ENCODE measurements at regions not wholly inside any gene's neighbourhood (a gene's known extent, or its start where the extent isn't known, plus 50 kb on each side); places are given as distances from the start of the nearest gene placed in this dataset.
A peak's percentile ranks its signal among the peaks of the same experiment; 100 is the strongest.

- no peak for DNase-seq (ENCODE audit: low read depth)
Observed at GRCh38 chr17:13353590-13353989, 248.1 kb downstream of the HS3ST3A1 start.

GRCh38 chr17:13352747-13353415, 248.8 kb downstream of the HS3ST3A1 start:
- DNase-seq (ENCODE audit: low read depth) = no peak

- DNase-seq (ENCODE audit: low read depth) = no peak
Observed at GRCh38 chr17:13351046-13351445, 250.7 kb downstream of the HS3ST3A1 start.

DNA sequence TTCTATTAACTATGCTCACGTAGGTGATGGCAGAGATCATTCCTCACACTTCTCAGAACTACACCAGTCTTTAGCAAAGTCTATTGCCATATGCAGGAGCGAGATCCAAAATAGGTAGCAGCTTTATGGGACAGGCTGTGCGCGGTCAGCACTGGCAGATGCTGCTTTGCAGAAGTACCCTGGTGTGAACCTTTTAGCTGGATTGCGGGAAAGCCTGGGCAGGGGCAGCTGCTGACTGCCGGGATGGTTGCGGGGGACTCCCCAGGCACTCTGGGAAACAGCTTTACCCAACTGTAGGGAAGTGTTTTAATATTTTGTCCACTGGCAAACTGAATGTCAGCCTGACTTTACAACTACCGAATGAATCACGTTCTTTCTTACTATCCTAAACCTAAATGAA, 251.3 kb downstream of the HS3ST3A1 start:
- DNase-seq (ENCODE audit: low read depth) = no peak

DNA sequence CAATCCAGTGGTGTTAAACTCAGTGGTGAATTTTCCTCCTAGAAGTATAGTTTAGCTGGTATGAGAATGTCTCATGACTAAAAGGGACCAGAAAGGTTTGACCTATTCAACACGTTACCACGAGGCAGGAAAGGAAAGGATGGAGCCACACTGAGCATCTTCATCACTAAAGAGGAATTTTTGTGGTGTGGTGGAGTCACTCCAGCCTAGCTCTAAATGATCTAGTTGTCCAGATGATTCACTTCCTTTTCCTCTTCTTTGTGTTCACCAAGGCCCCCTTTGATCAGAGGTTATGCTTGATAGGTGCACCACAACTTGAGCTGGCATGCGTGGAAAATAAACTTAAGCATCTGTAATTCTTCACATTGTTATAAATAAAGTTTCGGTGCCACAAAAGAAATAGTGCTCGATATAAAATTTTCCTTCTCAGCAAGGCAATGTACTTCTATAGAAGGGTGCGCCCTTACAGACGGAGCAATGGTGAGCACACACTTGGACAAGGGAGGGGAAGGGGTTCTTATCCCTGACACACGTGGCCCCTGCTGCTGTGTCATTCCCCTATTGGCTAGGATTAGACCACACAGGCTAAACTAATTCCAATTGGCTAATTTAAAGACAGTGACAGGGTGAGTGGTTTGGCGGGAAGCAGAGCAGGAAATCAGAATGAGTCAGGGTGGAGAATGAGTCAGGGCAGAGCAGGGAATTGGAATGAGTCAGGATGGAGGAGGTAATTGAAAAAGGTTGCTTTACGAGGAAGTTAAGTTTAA, 254.6 kb downstream of the HS3ST3A1 start:
- peak; percentile 98 for DNase-seq (ENCODE audit: low read depth)

DNA sequence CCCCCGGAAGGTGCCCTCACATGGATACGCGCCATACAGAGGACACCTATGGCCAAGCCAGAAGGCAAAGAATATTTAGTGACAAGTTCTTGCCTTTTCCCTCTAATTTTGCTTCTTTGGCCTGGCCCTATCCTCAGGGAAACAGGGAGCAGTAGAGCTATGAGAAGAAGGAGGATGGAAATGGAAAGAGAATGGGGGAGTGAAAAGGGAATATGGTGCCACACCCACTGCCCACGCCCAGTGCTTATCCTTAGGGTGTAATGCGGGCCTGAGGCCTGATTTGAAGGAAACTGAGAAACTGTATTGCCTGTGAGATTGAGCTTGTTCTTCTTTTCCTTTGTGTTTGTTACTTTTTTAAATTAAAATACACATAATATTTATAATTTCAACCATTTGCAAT, 255.1 kb downstream of the HS3ST3A1 start:
- no peak for DNase-seq (ENCODE audit: low read depth)

DNA sequence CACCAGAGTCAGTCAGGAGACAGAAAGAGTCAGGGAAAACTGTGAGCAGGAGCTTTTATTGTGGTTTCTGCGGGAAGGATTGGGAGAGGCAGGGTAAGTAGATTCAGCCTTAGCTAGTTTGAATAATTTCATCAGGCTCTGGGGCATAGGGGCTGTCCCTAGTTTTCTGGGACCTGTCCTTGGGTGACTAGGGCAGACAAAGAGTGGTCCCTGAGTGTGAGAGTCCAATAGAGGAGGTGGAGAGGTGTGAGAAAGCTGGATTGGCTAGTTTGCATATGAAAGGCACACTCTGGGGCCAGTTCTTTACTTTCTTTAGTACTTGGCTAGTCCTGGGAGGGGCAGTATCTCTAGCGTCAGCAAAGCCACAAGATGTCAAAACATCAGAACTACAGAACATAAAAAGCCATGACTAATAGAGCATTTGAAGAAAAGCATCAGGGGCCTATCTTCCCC, 255.6 kb downstream of the HS3ST3A1 start:
- peak; percentile 92 for DNase-seq (ENCODE audit: low read depth)

DNA sequence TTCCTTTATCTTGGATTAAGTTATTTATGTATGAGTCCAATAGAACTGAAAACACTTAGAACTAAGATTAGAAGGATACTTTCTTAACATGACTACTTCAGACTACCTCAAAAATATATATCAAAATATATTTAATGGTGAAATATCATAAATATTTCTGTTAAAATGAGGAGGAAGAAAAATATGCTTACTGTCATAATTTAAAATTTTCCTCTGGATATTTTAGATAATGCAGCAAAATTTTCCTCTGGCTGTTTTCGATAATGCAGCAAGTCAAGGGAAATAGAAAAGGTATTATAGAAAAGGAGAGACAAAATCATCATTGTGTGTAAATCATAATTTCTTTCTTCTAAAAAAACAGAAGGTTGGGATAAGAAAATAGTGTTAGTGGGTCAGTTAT, 263.3 kb downstream of the HS3ST3A1 start:
- no peak for DNase-seq (ENCODE audit: low read depth)

GRCh38 chr17:13337864-13338371, 263.8 kb downstream of the HS3ST3A1 start:
- peak; percentile 47 for DNase-seq (ENCODE audit: low read depth)

DNA sequence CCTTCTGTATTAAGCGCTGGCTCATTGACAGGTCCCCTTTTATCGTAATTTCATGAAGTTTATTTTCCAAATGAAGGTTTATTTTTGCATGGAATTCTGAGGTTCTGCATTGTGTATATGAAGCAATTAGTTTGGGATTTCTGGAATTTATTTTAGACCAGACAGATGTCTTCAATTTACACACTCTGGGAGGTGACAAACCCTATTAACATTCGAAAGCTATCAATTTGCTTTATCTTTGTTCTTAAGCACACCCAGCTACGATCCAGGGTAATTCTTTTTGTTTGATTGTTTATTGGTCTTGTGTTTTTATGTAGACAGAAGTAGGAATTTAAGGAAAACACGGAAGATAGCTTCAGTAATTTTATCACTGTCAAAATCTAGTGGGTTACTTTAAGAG, 264.6 kb downstream of the HS3ST3A1 start:
- no peak for DNase-seq (ENCODE audit: low read depth)

DNA sequence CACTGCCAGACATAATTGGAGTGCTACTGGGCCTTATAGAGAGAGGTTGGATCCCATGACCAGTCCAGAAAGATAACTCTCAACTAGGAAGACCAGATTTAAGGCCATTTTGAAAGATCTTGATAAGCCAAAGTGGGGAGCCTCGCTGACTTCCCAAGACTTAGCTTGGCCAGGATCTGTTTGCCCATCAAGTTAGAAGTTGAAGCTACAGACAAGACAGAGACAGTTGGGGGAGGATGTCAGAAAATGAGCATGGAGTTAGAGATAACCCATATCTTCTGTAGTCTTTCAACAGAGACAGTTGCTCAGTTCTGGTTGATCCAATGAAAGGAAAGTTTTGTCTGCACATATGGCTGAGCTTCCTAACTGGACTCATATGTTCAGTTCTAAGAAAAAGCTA, 267.4 kb downstream of the HS3ST3A1 start:
- no peak for DNase-seq (ENCODE audit: low read depth)

- DNase-seq (ENCODE audit: low read depth) = no peak
Observed at GRCh38 chr17:13333661-13334060, 268.1 kb downstream of the HS3ST3A1 start.

- no peak for DNase-seq (ENCODE audit: low read depth)
Observed at GRCh38 chr17:13332207-13332606, 269.5 kb downstream of the HS3ST3A1 start.

- no peak for DNase-seq (ENCODE audit: low read depth)
Observed at GRCh38 chr17:13329421-13329820, 272.3 kb downstream of the HS3ST3A1 start.

- DNase-seq (ENCODE audit: low read depth) = no peak
Observed at GRCh38 chr17:13323990-13324389, 277.7 kb downstream of the HS3ST3A1 start.

- DNase-seq (ENCODE audit: low read depth) = no peak
Observed at GRCh38 chr17:13321951-13322701, 279.6 kb downstream of the HS3ST3A1 start.

- no peak for DNase-seq (ENCODE audit: low read depth)
Observed at GRCh38 chr17:13320046-13320785, 281.5 kb downstream of the HS3ST3A1 start.

DNA sequence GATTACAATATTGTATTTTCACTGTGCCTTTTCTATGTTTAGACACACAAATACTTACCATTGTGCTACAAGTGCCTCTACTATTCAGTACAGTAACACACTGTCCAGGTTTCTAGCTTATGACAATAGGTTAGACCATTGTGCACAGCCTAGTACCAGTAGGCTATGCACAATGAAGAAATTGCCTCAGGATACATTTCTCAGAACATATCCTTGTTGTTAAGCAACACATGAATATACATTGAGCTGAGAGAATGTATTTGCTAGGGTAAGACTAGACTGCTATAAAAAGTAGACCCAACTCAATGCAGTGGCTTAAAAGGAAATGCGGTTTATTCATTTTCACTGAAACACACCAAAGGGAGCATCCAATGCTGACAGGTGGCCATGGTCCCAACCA, 285.1 kb downstream of the HS3ST3A1 start:
- no peak for DNase-seq (ENCODE audit: low read depth)

- DNase-seq (ENCODE audit: low read depth) = peak; percentile 69
Observed at GRCh38 chr17:13311306-13311705, 290.4 kb downstream of the HS3ST3A1 start.

DNA sequence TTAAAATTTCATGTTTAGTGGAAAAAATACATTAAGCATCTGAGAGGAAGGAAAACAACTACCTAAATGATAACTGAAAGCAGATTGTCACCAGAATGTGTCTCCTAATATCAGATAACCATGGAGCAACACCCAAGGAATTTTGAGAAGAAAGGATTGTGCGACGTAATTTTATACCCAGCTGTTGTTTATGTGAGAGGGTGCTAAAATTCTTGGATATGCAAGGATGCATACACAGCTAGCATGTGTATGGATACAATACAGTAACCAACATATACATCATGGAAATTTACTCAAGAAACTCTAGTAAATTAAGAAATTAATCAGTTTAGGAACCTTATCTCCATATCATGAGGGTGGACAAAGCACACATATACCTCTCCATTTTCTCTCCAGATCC, 290.9 kb downstream of the HS3ST3A1 start:
- DNase-seq (ENCODE audit: low read depth) = no peak

GRCh38 chr17:13306310-13306962, 288.6 kb upstream of the ELAC2 start:
- DNase-seq (ENCODE audit: low read depth) = peak; percentile 74

Data from HS-5 (cell line).